HG02798 (cell line): ENCODE measurements at regions not wholly inside any gene's neighbourhood (a gene's known extent, or its start where the extent isn't known, plus 50 kb on each side); places are given as distances from the start of the nearest gene placed in this dataset.

ENCODE experiments used
- ATAC-seq: cut with Tn5 transposase; IDR thresholded peaks from one replicate; pipeline ENCODE4 v1.9.1; 2021; ENCODE audit warnings: mild to moderate bottlenecking; ENCODE audit not compliant: unreplicated experiment, poor library complexity

GRCh38 chr1:37127254-37127748 is 93.0 kb upstream of the GRIK3 start:
- ATAC-seq, result no peak

- ATAC-seq, result no peak
Measured at GRCh38 chr1:37128091-37128490, 93.8 kb upstream of the GRIK3 start.

- no peak for ATAC-seq
Measured at GRCh38 chr1:37130221-37130948, 96.1 kb upstream of the GRIK3 start.

- ATAC-seq, result no peak
Measured at GRCh38 chr1:37131281-37131680, 97.0 kb upstream of the GRIK3 start.

- ATAC-seq, result no peak
Measured at GRCh38 chr1:37133276-37134145, 99.2 kb upstream of the GRIK3 start.

GRCh38 chr1:37134599-37134998 is 100.3 kb upstream of the GRIK3 start:
- ATAC-seq, result no peak

DNA sequence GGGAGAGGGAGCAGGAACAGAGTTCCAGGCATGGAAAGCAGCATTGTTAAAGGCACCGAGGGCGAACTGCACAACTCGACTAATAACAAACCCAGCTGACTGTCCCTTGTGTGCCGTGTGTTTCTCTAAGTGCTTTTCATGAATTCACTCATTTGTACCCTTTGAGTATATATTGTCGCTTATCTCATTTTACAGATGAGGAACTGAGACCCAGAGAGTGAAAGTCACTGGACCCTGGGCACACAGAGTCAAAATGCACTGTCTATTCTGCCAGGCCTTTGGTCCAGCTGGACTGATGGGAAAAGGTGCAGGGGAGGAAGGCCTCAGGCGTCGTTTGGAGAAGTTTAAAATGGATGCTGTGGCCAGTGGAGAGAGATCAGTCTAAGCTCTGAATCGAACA is 100.7 kb upstream of the GRIK3 start:
- no peak for ATAC-seq

GRCh38 chr1:37137014-37137413 is 102.7 kb upstream of the GRIK3 start:
- ATAC-seq, result no peak

GRCh38 chr1:37137601-37138000 is 103.3 kb upstream of the GRIK3 start:
- no peak for ATAC-seq

DNA sequence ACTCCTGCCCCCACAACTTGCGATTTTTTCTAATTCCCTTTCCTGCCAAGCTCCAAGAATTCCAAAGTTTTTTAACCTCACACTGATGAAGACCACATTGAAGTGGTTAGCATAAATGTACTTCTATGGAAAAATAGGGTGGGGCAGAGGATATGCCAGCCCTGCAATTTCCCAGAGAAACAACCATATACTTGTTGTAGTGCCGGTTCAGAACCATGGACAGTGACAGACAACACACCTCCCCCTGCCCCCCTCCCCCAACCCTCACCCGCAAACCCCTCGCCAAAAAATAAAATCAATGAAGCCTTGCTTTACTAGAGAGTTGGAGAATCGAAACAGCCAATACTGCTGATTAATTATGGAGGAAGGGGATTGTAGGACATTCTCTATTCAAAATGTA is 109.5 kb upstream of the GRIK3 start:
- ATAC-seq, result no peak

DNA sequence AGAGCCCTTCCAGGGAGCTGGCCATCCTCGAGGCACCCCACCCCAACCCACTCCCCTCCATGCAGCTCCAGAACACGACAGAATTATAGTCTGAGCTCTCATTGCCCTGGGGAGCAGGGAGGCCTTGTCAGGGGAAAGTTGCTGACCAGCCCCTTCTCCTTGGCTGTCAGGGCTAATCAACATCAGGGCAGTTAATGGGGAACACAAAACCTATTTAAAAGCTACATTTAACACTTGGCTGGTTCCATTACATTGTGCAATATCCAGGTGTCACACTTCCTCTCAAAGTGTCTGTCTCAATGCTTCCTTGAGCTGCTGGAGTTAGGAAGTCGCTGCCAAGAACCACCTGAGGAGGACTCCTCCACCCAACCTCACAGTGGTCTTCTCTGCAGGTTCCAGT is 111.8 kb upstream of the GRIK3 start:
- ATAC-seq, result no peak

GRCh38 chr1:37147392-37147831 is 113.1 kb upstream of the GRIK3 start:
- ATAC-seq, result no peak

DNA sequence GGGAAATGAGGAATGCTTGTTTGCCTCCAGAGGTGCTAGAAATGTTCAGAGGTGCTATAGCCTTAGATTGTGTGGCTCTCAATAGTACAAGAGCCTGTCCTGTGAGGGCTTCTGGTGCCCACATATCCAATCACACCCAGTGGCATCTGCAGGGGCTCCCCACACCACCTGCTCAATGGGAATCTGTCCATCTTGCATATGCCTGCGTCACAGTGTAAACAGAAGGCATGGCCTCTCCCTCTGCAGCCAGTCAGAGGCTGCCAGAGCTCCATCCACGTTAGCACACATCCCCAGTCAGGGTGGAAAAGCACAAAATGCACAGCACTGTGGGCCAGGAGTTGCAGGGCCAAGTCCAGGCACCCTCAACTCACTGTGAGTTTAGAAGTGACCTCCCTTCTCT is 113.6 kb upstream of the GRIK3 start:
- ATAC-seq, result no peak

- no peak for ATAC-seq
Measured at GRCh38 chr1:37148663-37149062, 114.3 kb upstream of the GRIK3 start.

DNA sequence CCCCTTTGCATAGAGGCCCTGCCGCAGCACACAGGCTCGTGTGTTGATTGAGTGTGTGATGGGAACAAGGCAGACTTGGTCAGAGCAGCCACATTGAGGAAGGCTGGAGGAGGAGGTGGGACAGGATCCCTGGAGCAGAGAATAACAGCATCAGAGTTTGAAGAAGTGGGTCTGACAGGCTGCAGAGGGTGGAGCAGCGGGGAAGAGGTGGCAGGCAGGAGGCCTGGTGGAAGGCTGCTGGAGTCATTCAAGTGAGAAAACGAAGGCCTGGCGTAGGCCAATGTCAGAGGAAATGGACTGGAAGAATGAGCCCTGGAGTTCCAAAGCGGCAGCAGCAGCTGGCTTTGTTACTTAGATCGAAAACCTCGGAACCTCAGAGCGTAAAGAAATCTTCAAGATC is 115.0 kb upstream of the GRIK3 start:
- no peak for ATAC-seq

DNA sequence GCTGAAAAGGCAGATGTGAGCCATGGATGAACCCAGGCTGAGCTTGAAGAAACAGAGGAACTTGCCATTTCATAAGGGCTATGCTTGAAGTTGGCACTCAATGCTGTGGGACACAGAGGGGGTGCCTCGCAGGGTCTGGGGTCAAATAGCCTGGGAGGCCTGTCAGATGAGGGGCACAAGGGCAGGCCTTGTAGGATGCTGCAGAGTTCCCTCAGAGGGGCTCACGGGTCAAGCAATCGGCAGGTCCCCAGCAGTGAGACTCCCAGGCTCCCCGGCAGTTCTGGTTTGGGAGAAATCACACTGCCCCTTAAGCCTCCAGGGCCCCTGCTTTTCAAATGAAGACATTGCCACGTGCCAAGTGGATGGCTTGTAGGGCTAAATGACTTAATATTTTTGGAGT is 116.7 kb upstream of the GRIK3 start:
- no peak for ATAC-seq

DNA sequence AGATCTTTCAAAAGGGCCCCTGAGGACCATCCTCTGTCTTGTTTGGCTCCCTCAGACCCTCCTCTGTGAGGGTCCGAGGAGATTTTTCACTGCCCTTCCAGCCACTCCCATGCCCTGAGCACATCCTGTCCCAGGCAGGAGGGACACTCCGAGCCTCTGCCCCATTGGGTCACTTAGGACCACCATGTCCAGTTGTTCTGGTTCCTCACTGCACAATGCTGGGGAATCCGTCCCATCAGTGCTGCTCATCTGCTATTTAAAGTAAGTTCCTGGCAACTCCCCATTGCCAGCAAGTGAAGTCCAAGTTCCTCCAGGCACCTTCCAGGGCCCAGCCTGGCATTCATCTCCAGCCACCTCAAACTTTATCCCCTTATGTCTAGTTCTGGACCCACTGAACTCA is 117.5 kb upstream of the GRIK3 start:
- no peak for ATAC-seq

- ATAC-seq, result no peak
Measured at GRCh38 chr1:37152491-37152890, 118.2 kb upstream of the GRIK3 start.

DNA sequence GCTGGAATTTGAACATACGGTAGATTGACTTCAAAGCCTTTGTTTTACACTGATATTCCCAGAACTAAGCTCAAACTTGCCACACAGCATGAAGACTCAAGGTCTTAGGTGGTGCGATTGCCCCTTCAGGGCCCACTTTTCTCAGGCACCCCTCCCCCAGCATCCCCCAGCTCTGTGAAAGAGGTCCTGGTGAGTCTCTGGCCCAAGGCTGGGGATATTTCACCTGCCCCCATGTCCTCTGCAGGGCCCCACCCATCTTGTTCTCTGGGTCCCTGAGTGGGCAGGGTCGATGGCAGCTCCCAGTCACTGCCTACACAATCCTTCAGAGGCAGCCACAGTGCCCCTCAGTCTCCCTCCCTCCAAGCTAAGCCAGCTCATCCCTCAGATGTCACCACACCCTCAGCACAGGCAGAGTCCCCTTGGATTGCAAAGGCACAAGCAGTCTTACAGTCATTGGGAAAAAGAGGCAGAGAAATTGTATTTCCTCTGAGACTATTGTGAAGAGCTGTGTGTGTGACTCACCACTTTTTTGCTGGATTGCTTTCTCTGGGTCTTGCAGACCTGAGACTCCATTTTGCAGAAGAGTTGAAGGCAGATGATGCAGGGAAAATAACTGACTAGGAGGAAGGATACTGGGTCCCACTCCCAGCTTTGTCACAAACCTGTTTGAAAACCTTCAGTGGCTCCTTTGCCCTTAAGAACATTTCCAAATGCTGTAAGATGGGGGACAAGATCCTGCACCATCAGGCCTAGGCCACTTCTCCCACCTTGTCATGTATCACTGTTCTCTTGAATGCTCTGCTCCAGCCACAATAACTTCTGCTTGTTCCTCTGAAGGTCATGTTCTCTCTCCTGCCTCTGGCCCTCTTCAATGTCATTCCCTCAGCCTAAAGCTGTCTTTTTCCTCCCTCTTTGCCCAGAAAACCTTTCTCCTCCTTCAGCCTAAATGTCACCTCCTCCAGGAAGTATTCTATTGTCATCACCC is 119.1 kb upstream of the GRIK3 start:
- no peak for ATAC-seq

DNA sequence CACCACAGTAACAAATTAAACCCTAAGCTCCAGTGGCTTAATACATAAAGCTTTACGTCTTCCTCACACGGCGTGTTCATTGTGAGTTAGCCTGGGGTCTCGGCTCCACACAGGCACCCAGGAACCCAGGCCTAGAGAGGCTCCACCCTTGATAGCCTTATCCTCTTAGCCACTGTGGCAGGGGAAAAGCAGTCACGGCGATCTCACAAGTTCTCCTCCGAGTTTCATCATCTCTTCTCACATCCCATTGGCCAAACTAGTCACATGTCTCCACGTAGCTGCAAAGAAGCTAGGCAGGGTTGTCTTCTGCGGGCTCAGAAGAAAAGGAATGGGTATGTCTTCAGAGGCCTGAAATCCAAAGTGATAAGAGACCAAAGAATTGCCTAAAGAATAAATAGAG is 122.3 kb upstream of the GRIK3 start:
- no peak for ATAC-seq
